ENCODE measurements at regions not wholly inside any gene's neighbourhood (a gene's known extent, or its start where the extent isn't known, plus 50 kb on each side); places are given as distances from the start of the nearest gene placed in this dataset.

DNA sequence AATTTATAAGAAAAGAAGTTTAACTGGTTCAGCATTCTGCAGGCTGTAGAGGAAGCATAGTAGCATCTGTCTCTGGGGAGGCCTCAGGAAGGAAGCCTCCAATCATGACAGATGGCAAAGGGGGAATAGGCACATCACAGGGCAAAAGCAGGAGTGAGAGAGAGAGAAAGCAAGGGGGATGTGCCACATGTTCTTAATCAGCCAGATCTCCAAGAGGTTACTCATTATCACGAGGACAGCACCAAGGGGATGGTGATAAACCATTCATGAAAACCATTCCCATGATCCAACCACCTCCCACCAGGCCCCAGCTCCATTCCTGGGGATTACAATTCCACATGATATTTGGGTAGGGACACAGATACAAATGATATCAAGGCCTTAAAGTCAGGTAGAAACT, 217.5 kb upstream of the TCF21 start:
- H3K4me2 ChIP-seq (ENCODE audit: insufficient read depth, low read length), result no peak overlapping the region
- H3K36me3 ChIP-seq (ENCODE audit: control insufficient read depth, insufficient read depth, low read length), result no peaks in the 10 kb centered on the region
- no peak overlapping the region for H2AFZ ChIP-seq (ENCODE audit: low read depth, low read length)
- ATAC-seq, result no peak
- H3K9ac ChIP-seq (ENCODE audit: insufficient read depth in 1 of 2, low read depth in 2 of 2, low read length in 2 of 2), result no peak overlapping the region
- no peak for DNase-seq (ENCODE audit: extremely low read depth in 1 of 4, low spot score in 3 of 4)
- H3K27ac ChIP-seq (ENCODE audit: extremely low read depth, low read depth, low read length), result no peak overlapping the region
- ChIA-PET POLR2A (interaction anchor here (0.6 kb wide), 1 partner anchor 135 kb away, joined by 3 read pairs; no protein-coding TSS in a partner anchor), CTCF (ENCODE audit: low intra/inter-chr PET ratio) (no interaction called here)
- in situ Hi-C loops (cut with MboI), result no loop called here
- H3K4me3 ChIP-seq, result no peak overlapping the region
- 0% methylated on average over 1 of the region's 1 CpG for WGBS (ENCODE audit: insufficient coverage, low coverage, missing lambda C conversion rate)
- no peaks in the 10 kb centered on the region for H3K79me2 ChIP-seq (ENCODE audit: control insufficient read depth, insufficient read depth, low read length)
- no peak for FAIRE-seq
- no peaks in the 10 kb centered on the region for H3K9me1 ChIP-seq (ENCODE audit: control insufficient read depth, insufficient read depth, low read length)
- no peaks in the 10 kb centered on the region for H3K4me1 ChIP-seq (replicated peaks in 1 of 2; ENCODE audit: control insufficient read depth in 2 of 2, insufficient read depth in 2 of 2, low read length in 2 of 2)
- no peaks in the 10 kb centered on the region for H4K20me1 ChIP-seq (replicated peaks; ENCODE audit: control insufficient read depth, insufficient read depth, low read length)
- no peaks in the 10 kb centered on the region for H3K9me3 ChIP-seq (replicated peaks; ENCODE audit: control insufficient read depth, insufficient read depth, low read depth, low read length)
- TF ChIP-seq NCOA1 (IDR thresholded peaks at IDR 0.05; ENCODE audit: low read depth) (no peak), ARID2 (IDR thresholded peaks at IDR 0.05) (no peak), FOSL1 (tag; conservative IDR thresholded peaks at IDR 0.05) (peak; percentile 22; the same call in 1 of the 2 replicates)
- peaks cover 3 to 17% of the 10 kb centered on the region in 2 experiments; a peak in 2 of 5 replicates for H3K27me3 ChIP-seq (ENCODE audit: control insufficient read depth in 2 of 2, insufficient read depth in 2 of 2, low read length in 2 of 2)
- BruUV-seq (replicated peaks), result no TSS peak
- intact Hi-C loops (cut with micrococcal nuclease), result no loop called here

DNA sequence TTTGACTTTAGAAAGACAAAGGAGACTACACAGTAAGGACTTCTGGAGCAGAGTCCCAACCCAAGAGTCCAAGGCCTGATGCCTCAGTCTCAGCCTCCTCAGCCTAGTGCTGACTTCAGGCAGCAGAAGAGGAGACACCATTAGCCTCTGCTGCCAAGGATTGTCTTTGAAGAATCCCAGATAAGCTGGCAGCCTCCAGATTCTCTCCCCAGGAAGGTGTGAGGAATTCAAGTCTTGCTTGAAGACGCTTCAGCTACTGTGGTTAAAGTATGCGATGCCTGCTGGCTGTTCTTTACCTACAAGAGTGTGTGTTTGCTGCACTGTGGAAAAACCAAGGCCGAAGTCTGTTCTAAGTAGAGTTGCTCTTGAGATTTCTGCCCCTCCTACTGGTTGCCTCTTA, 215.9 kb upstream of the TCF21 start:
- FAIRE-seq (no peak), ATAC-seq (no peak), DNase-seq (ENCODE audit: extremely low read depth in 1 of 4, low spot score in 3 of 4) (no peak)
- no peak overlapping the region for H3K27ac ChIP-seq (ENCODE audit: extremely low read depth, low read depth, low read length)
- TF ChIP-seq MTA1 (IDR thresholded peaks at IDR 0.05; ENCODE audit: borderline replicate concordance), result no peak
- TF ChIP-seq ZBTB7A (IDR thresholded peaks at IDR 0.05; ENCODE audit: borderline replicate concordance, control insufficient read depth, low read depth, low read length), result no peak
- TF ChIP-seq TFAM (CRISPR knock-in tag; conservative IDR thresholded peaks at IDR 0.05), result no peak
- no peak for TF ChIP-seq ARID1B (IDR thresholded peaks at IDR 0.05)
- TF ChIP-seq FOSL1 (tag; conservative IDR thresholded peaks at IDR 0.05), result no peak
- no peak for TF ChIP-seq SMAD4 (CRISPR knock-in tag; conservative IDR thresholded peaks at IDR 0.05)
- no peak for TF ChIP-seq CSDE1 (IDR thresholded peaks at IDR 0.05)
- no peak for TF ChIP-seq TEAD1 (CRISPR knock-in tag; IDR thresholded peaks at IDR 0.05)
- TF ChIP-seq NCOA6 (IDR thresholded peaks at IDR 0.05), result no peak
- TF ChIP-seq, protein P1, sequence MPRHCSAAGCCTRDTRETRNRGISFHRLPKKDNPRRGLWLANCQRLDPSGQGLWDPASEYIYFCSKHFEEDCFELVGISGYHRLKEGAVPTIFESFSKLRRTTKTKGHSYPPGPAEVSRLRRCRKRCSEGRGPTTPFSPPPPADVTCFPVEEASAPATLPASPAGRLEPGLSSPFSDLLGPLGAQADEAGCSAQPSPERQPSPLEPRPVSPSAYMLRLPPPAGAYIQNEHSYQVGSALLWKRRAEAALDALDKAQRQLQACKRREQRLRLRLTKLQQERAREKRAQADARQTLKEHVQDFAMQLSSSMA (CRISPR knock-in tag; IDR thresholded peaks at IDR 0.05), result no peak
- TF ChIP-seq PRMT5 (CRISPR knock-in tag; IDR thresholded peaks at IDR 0.05), result no peak
- no peak for TF ChIP-seq SMARCA4 (IDR thresholded peaks at IDR 0.05)
- no peak for TF ChIP-seq SETDB1 (IDR thresholded peaks at IDR 0.05; ENCODE audit: low read length)
- TF ChIP-seq, protein P2, sequence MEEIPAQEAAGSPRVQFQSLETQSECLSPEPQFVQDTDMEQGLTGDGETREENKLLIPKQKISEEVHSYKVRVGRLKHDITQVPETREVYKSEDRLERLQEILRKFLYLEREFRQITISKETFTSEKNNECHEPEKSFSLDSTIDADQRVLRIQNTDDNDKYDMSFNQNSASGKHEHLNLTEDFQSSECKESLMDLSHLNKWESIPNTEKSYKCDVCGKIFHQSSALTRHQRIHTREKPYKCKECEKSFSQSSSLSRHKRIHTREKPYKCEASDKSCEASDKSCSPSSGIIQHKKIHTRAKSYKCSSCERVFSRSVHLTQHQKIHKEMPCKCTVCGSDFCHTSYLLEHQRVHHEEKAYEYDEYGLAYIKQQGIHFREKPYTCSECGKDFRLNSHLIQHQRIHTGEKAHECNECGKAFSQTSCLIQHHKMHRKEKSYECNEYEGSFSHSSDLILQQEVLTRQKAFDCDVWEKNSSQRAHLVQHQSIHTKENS (CRISPR knock-in tag; IDR thresholded peaks at IDR 0.05), result no peak
- ChIA-PET CTCF (ENCODE audit: low intra/inter-chr PET ratio) (no interaction called here), POLR2A (no interaction called here)
- intact Hi-C loops (cut with micrococcal nuclease) (no loop called here), in situ Hi-C loops (cut with MboI) (no loop called here)
- no peaks in the 10 kb centered on the region for H4K20me1 ChIP-seq (replicated peaks; ENCODE audit: control insufficient read depth, insufficient read depth, low read length)
- H3K9me3 ChIP-seq (replicated peaks; ENCODE audit: control insufficient read depth, insufficient read depth, low read depth, low read length), result no peaks in the 10 kb centered on the region
- H3K79me2 ChIP-seq (ENCODE audit: control insufficient read depth, insufficient read depth, low read length), result no peaks in the 10 kb centered on the region
- no peak overlapping the region for H3K4me2 ChIP-seq (ENCODE audit: insufficient read depth, low read length)
- peaks cover 3 to 17% of the 10 kb centered on the region in 2 experiments; a peak in 1 of 5 replicates for H3K27me3 ChIP-seq (ENCODE audit: control insufficient read depth in 2 of 2, insufficient read depth in 2 of 2, low read length in 2 of 2)
- WGBS (ENCODE audit: insufficient coverage, low coverage, missing lambda C conversion rate), result 2% methylated on average over 3 of the region's 3 CpGs
- no peak overlapping the region for H2AFZ ChIP-seq (ENCODE audit: low read depth, low read length)
- BruUV-seq (replicated peaks), result no TSS peak
- no peaks in the 10 kb centered on the region for H3K9me1 ChIP-seq (ENCODE audit: control insufficient read depth, insufficient read depth, low read length)
- H3K9ac ChIP-seq (ENCODE audit: insufficient read depth in 1 of 2, low read depth in 2 of 2, low read length in 2 of 2), result no peak overlapping the region
- no peaks in the 10 kb centered on the region for H3K4me1 ChIP-seq (replicated peaks in 1 of 2; ENCODE audit: control insufficient read depth in 2 of 2, insufficient read depth in 2 of 2, low read length in 2 of 2)
- H3K36me3 ChIP-seq (ENCODE audit: control insufficient read depth, insufficient read depth, low read length), result no peaks in the 10 kb centered on the region
- no peak overlapping the region for H3K4me3 ChIP-seq

Measured in K562 (cell line).